Stimulated activated CD4-positive, alpha-beta T cell treated with anti-CD3 and anti-CD28 coated beads, Interleukin-2, amount 100 ng/mL, for 4 hours (primary cell): ENCODE measurements at regions not wholly inside any gene's neighbourhood (a gene's known extent, or its start where the extent isn't known, plus 50 kb on each side); places are given as distances from the start of the nearest gene placed in this dataset.

ENCODE experiments used
- DNase-seq: peaks from one replicate; pipeline ENCODE4 v3.0.0-alpha.2; 2020; ENCODE audit warnings: low read depth

GRCh38 chr3:31461426-31461825, 71.3 kb upstream of the STT3B start:
- no peak for DNase-seq

- no peak for DNase-seq
These were observed 70.6 kb upstream of the STT3B start for GRCh38 chr3:31462050-31462569.

DNA sequence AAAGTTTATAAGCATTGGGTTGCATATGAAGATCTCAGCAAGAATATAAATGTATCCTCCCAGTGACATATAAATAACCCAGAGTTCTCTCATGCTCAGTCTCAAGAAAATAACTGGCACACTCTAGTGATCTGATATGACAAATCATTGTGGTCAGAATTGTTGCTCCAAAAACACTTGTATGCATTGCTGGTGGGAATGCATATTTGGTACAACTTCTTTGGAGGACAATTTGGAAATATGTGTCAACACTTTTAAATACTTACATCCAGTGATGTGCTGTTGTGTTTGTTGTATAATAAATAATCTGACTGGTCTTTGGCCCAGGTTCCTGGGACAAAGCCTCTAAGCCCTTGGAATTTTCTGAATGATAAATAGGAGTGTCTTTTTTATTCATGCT, 66.7 kb upstream of the STT3B start:
- DNase-seq: no peak

GRCh38 chr3:31466866-31467265, 65.9 kb upstream of the STT3B start:
- no peak for DNase-seq

- no peak for DNase-seq
These were observed 64.3 kb upstream of the STT3B start for GRCh38 chr3:31468433-31468832.

DNA sequence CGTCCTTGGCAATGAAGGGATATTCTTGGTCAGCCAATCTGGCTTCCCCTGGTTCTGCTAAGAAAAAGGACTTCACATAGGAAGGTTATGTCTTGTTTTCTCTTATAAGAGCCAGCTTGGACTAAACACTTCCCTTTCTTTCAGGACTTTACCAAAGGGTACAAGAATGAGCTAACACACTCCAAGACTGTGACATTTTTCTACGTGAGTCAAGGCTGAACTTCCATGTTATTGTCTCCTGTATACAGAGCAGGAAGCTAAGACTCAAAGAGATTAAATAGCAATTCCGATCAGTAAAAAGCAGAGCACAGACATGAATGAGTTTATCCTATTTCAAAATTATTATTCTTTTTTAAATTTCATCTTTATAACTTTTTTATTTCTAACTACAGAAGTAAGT, 63.3 kb upstream of the STT3B start:
- no peak for DNase-seq

- DNase-seq: no peak
These were observed 60.0 kb upstream of the STT3B start for GRCh38 chr3:31472479-31473390.

- no peak for DNase-seq
These were observed 56.5 kb upstream of the STT3B start for GRCh38 chr3:31476209-31476608.

DNA sequence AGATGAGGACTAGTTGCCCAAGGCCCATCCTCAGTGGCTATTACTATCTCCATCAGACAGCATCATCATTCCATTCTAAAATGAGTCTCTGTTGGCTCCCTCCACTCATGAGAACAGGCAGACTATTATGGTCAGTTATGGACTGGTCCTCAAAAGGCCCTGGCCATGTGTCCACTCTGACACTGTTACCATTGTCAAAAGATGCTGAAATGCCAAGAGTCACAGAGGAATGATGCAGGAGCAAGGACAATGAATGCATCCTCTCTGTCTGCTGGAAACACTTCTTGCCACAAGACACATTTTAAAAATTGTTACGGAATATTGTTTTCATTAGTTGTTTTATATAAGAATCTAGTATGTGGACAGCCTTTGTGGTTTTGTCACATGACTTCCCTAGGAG, 53.3 kb upstream of the STT3B start:
- no peak for DNase-seq

GRCh38 chr3:31481697-31482096, 51.0 kb upstream of the STT3B start:
- no peak for DNase-seq

DNA sequence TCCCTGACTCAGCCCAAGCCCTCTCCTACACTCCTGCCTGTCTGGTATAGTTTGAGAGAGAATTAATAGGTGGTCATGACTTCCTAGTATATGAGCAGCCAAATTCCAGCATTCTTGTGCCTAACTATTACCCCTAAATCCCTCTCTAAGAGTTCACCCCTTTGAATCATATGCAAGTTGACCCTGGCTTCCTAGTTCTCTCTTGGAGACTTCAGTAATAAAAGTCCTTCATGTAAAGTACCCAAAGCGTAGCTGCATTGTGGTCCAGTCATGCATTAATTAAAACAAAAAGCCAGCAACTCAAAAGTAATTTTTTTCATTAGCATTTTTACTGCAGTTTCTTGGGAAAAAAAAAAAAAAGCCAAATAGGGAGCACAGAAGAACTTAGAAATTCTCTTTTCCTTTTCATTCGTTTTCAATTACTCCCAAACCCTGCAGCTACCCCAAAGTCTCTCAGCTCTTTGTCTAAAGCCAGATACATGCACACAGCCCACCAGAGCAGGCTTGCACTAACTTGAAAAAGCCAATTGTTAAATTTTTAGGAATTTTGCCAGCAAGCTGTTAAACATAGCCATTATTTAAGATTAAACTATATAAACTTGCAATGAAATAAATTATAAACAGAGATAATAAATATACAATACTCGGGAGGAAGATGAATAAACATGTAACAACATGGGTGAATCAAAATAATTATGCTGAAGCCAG, 50.1 kb upstream of the STT3B start:
- no peak for DNase-seq
